C4-2B (cell line): ENCODE measurements at regions not wholly inside any gene's neighbourhood (a gene's known extent, or its start where the extent isn't known, plus 50 kb on each side); places are given as distances from the start of the nearest gene placed in this dataset.

Source experiments
- ZFX ChIP-seq: fragments of 450-650 bp; IDR thresholded peaks from 2 replicates; pipeline ENCODE4 v1.6.1; 2017
- TF ChIP-seq, protein P1 (sequence below): fragments of 450-650 bp; conservative IDR thresholded peaks from 2 replicates; pipeline ENCODE4 v1.5.1; 2017; ENCODE audit warnings: mild to moderate bottlenecking

DNA sequence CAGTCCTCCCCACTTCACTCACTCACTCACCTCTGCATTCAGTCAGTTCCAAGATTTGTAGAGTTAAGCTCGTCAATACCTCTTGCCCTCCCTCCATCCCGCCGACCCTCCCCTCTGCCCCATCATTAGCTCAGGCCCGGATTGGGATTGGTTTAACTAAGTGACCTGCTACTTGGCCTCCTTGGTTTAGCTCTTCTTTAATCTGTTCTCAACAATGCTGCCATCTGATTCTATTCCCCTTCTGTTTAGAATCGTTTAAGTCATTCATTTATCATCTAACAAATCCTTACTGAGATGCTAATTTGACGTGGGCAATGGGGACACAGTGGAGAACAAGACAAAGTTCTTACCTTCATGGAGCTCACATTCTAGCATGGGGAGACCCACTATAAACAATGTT, 204.6 kb downstream of the MTX2 start:
- TF ChIP-seq, protein P1, sequence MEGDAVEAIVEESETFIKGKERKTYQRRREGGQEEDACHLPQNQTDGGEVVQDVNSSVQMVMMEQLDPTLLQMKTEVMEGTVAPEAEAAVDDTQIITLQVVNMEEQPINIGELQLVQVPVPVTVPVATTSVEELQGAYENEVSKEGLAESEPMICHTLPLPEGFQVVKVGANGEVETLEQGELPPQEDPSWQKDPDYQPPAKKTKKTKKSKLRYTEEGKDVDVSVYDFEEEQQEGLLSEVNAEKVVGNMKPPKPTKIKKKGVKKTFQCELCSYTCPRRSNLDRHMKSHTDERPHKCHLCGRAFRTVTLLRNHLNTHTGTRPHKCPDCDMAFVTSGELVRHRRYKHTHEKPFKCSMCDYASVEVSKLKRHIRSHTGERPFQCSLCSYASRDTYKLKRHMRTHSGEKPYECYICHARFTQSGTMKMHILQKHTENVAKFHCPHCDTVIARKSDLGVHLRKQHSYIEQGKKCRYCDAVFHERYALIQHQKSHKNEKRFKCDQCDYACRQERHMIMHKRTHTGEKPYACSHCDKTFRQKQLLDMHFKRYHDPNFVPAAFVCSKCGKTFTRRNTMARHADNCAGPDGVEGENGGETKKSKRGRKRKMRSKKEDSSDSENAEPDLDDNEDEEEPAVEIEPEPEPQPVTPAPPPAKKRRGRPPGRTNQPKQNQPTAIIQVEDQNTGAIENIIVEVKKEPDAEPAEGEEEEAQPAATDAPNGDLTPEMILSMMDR, result no peak
- TF ChIP-seq ZFX, result no peak
